Neural cell (in vitro differentiated cells): ENCODE measurements at regions not wholly inside any gene's neighbourhood (a gene's known extent, or its start where the extent isn't known, plus 50 kb on each side); places are given as distances from the start of the nearest gene placed in this dataset.

Experiments
- H2AFZ ChIP-seq: fragments of 200-600, 300-800 bp; sonication (generic), shearing (Covaris generic); 2 replicates; pipeline ENCODE4 v1.6.0; 2014; ENCODE audit warnings: low read depth, mild to moderate bottlenecking, antibody characterized with exemption, low read length, moderate library complexity
- H3F3A ChIP-seq: fragments of 200-600 bp; shearing (Covaris generic); 2 replicates; pipeline ENCODE4 v1.6.1; 2016; ENCODE audit warnings: mild to moderate bottlenecking, moderate library complexity, mixed read lengths, antibody characterized with exemption, low read length; ENCODE audit not compliant: insufficient read depth, poor library complexity, severe bottlenecking
- H3K27ac ChIP-seq: fragments of 200-600, 300-800 bp; sonication (generic), shearing (Covaris generic); 2 replicates; pipeline ENCODE4 v1.5.1; 2014; ENCODE audit warnings: mild to moderate bottlenecking, low read length, moderate library complexity
- H3K27me3 ChIP-seq: fragments of 300-800, 200-600 bp; sonication (generic), shearing (Covaris generic); 2 replicates; pipeline ENCODE4 v1.6.0; 2014; ENCODE audit warnings: mild to moderate bottlenecking, low read depth, low read length, moderate library complexity; ENCODE audit not compliant: insufficient read depth
- H3K36me3 ChIP-seq: fragments of 300-800, 200-600 bp; sonication (generic), shearing (Covaris generic); 2 replicates; pipeline ENCODE4 v1.5.1; 2014; ENCODE audit warnings: mild to moderate bottlenecking, antibody characterized with exemption, low read length, moderate library complexity; ENCODE audit not compliant: insufficient read depth
- H3K4me2 ChIP-seq: fragments of 300-800, 200-600 bp; sonication (generic), shearing (Covaris generic); 2 replicates; pipeline ENCODE4 v1.6.0; 2014; ENCODE audit warnings: mild to moderate bottlenecking, low read length
- H3K4me3 ChIP-seq: fragments of 300-800, 200-600 bp; sonication (generic), shearing (Covaris generic); 2 replicates; pipeline ENCODE4 v1.5.1; 2014; ENCODE audit warnings: mild to moderate bottlenecking, low read length, moderate library complexity
- H3K79me2 ChIP-seq: fragments of 200-600 bp; shearing (Covaris generic); replicated peaks from 2 replicates; pipeline ENCODE4 v1.6.0; 2014; ENCODE audit warnings: mild to moderate bottlenecking, low read length, moderate library complexity; ENCODE audit not compliant: insufficient read depth
- H3K9ac ChIP-seq: fragments of 300-800, 200-600 bp; sonication (generic), shearing (Covaris generic); 2 replicates; pipeline ENCODE4 v1.6.1; 2016; ENCODE audit warnings: mild to moderate bottlenecking, low read length, mixed read lengths
- H3K9me2 ChIP-seq: fragments of 200-600 bp; shearing (Covaris generic); 2 replicates; pipeline ENCODE4 v1.6.1; 2016; ENCODE audit warnings: mild to moderate bottlenecking, low read length, mixed read lengths; ENCODE audit not compliant: insufficient read depth
- H3K9me3 ChIP-seq: fragments of 200-600, 300-800 bp; sonication (generic), shearing (Covaris generic); 2 replicates; pipeline ENCODE4 v1.6.1; 2016; ENCODE audit warnings: mild to moderate bottlenecking, mixed run types, low read length, moderate library complexity, mixed read lengths
- H4K20me1 ChIP-seq: fragments of 200-600 bp; shearing (Covaris generic); 2 replicates; pipeline ENCODE4 v1.6.1; 2016; ENCODE audit warnings: mild to moderate bottlenecking, mixed run types; ENCODE audit not compliant: insufficient read depth
- CTCF ChIP-seq: fragments of 450-650 bp; IDR thresholded peaks from 2 replicates; pipeline ENCODE4 v1.5.1; 2014; ENCODE audit warnings: antibody characterized with exemption, mild to moderate bottlenecking, moderate library complexity; ENCODE audit not compliant: poor library complexity, severe bottlenecking
- EP300 ChIP-seq: fragments of 450-650 bp; conservative IDR thresholded peaks from 2 replicates; pipeline ENCODE4 v1.6.1; 2014; ENCODE audit warnings: antibody characterized with exemption, mild to moderate bottlenecking, moderate library complexity; ENCODE audit not compliant: poor library complexity, severe bottlenecking
- EZH2 ChIP-seq: fragments of 200-600, 300-800 bp; shearing (Covaris generic), sonication (generic); IDR thresholded peaks from 2 replicates; pipeline ENCODE4 v1.6.1; 2014; ENCODE audit warnings: antibody characterized with exemption, low read length, borderline replicate concordance, mild to moderate bottlenecking; ENCODE audit not compliant: insufficient read depth, poor library complexity, severe bottlenecking
- MXI1 ChIP-seq: fragments of 450-650 bp; conservative IDR thresholded peaks from 2 replicates; pipeline ENCODE4 v1.6.1; 2014; ENCODE audit warnings: antibody characterized with exemption, mild to moderate bottlenecking; ENCODE audit not compliant: poor library complexity, severe bottlenecking
- POLR2AphosphoS5 ChIP-seq: IDR thresholded peaks from 2 replicates; pipeline ENCODE4 v1.6.1; 2012
- RAD21 ChIP-seq: fragments of 450-650 bp; conservative IDR thresholded peaks from 2 replicates; pipeline ENCODE4 v1.6.1; 2014; ENCODE audit warnings: antibody characterized with exemption, mild to moderate bottlenecking, moderate library complexity
- SMC3 ChIP-seq: fragments of 450-650 bp; conservative IDR thresholded peaks from 2 replicates; pipeline ENCODE4 v1.6.1; 2014; ENCODE audit warnings: antibody characterized with exemption, mild to moderate bottlenecking, moderate library complexity; ENCODE audit not compliant: poor library complexity
- TAF1 ChIP-seq: IDR thresholded peaks from 2 replicates; pipeline ENCODE4 v1.6.1; 2012; ENCODE audit warnings: low read depth
- TF ChIP-seq, protein P1 (sequence below): IDR thresholded peaks from 2 replicates; pipeline ENCODE4 v1.6.1; 2012; ENCODE audit warnings: borderline replicate concordance

GRCh38 chr21:19368944-19369343 lies 965.4 kb upstream of the TMPRSS15 start:
- H4K20me1 ChIP-seq, result no peaks in the 10 kb centered on the region
- H3K4me2 ChIP-seq, result no peak overlapping the region
- H3K27me3 ChIP-seq, result no peaks in the 10 kb centered on the region
- no peak overlapping the region for H2AFZ ChIP-seq
- H3K4me3 ChIP-seq, result no peak overlapping the region
- H3K27ac ChIP-seq, result no peak overlapping the region
- no peaks in the 10 kb centered on the region for H3K9me2 ChIP-seq
- H3K9me3 ChIP-seq, result no peaks in the 10 kb centered on the region
- H3F3A ChIP-seq, result no peaks in the 10 kb centered on the region
- H3K9ac ChIP-seq, result no peak overlapping the region
- H3K36me3 ChIP-seq, result no peaks in the 10 kb centered on the region
- TF ChIP-seq MXI1, result no peak
- TF ChIP-seq, protein P1, sequence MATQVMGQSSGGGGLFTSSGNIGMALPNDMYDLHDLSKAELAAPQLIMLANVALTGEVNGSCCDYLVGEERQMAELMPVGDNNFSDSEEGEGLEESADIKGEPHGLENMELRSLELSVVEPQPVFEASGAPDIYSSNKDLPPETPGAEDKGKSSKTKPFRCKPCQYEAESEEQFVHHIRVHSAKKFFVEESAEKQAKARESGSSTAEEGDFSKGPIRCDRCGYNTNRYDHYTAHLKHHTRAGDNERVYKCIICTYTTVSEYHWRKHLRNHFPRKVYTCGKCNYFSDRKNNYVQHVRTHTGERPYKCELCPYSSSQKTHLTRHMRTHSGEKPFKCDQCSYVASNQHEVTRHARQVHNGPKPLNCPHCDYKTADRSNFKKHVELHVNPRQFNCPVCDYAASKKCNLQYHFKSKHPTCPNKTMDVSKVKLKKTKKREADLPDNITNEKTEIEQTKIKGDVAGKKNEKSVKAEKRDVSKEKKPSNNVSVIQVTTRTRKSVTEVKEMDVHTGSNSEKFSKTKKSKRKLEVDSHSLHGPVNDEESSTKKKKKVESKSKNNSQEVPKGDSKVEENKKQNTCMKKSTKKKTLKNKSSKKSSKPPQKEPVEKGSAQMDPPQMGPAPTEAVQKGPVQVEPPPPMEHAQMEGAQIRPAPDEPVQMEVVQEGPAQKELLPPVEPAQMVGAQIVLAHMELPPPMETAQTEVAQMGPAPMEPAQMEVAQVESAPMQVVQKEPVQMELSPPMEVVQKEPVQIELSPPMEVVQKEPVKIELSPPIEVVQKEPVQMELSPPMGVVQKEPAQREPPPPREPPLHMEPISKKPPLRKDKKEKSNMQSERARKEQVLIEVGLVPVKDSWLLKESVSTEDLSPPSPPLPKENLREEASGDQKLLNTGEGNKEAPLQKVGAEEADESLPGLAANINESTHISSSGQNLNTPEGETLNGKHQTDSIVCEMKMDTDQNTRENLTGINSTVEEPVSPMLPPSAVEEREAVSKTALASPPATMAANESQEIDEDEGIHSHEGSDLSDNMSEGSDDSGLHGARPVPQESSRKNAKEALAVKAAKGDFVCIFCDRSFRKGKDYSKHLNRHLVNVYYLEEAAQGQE, result no peak
- TF ChIP-seq TAF1, result no peak
- TF ChIP-seq EZH2, result no peak
- TF ChIP-seq RAD21, result no peak
- TF ChIP-seq SMC3, result no peak
- no peak for TF ChIP-seq EP300
- no peak for TF ChIP-seq CTCF
- no peak for TF ChIP-seq POLR2AphosphoS5
- H3K79me2 ChIP-seq, result no peaks in the 10 kb centered on the region

DNA sequence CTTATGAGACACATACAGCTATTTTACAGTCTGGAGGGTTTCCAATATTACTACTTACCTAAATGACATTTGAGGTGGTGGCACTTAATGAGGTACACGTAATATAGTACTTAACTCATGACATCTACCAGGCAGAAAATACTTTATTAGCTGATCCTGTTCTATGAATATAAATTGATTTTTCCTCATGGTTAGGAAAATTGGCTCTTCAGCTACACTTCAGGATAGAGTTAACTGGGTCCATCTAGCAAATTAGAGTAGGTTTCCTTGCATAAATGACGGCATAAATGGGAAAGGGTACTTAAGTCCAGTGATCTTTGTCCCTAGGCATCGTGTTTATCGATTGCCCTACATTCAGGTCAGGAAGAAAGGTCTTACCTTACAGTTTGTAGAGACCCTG lies 988.8 kb upstream of the TMPRSS15 start:
- TF ChIP-seq SMC3, result no peak
- no peak for TF ChIP-seq EZH2
- TF ChIP-seq CTCF, result no peak
- no peaks in the 10 kb centered on the region for H3K27me3 ChIP-seq
- no peaks in the 10 kb centered on the region for H3F3A ChIP-seq
- no peaks in the 10 kb centered on the region for H3K9me2 ChIP-seq
- H3K27ac ChIP-seq, result no peak overlapping the region
- H3K79me2 ChIP-seq, result no peaks in the 10 kb centered on the region
- no peaks in the 10 kb centered on the region for H4K20me1 ChIP-seq
- H3K9ac ChIP-seq, result no peak overlapping the region
- H3K9me3 ChIP-seq, result no peaks in the 10 kb centered on the region
- no peak overlapping the region for H3K4me3 ChIP-seq
- no peak overlapping the region for H3K4me2 ChIP-seq
- H3K36me3 ChIP-seq, result no peaks in the 10 kb centered on the region
- H2AFZ ChIP-seq, result no peak overlapping the region
